HL-60 (cell line): ENCODE measurements at regions not wholly inside any gene's neighbourhood (a gene's known extent, or its start where the extent isn't known, plus 50 kb on each side); places are given as distances from the start of the nearest gene placed in this dataset.

Experiments
- CTCF ChIP-seq: IDR thresholded peaks from one replicate; pipeline ENCODE4 v1.5.1; 2011; ENCODE audit warnings: low read length, control low read depth, inconsistent platforms; ENCODE audit not compliant: insufficient read depth
- POLR2AphosphoS5 ChIP-seq: IDR thresholded peaks from 2 replicates; pipeline ENCODE4 v1.6.1; 2012; ENCODE audit warnings: low read depth
- REST ChIP-seq: IDR thresholded peaks from 2 replicates; pipeline ENCODE4 v1.6.1; 2012; ENCODE audit warnings: low read depth; ENCODE audit not compliant: insufficient replicate concordance

- no peak for TF ChIP-seq CTCF
- TF ChIP-seq REST: no peak
- TF ChIP-seq POLR2AphosphoS5: no peak
Observed at GRCh38 chr1:118627435-118627834, 360.7 kb downstream of the TBX15 start.
